Memory B cell (primary cell): ENCODE measurements at regions not wholly inside any gene's neighbourhood (a gene's known extent, or its start where the extent isn't known, plus 50 kb on each side); places are given as distances from the start of the nearest gene placed in this dataset.

Experiments used
- ATAC-seq: fragments of 150-1000 bp; cut with Tn5 transposase; 2 replicates; pipeline ENCODE4 v1.10.0; 2021; ENCODE audit warnings: low read depth, mild to moderate bottlenecking, moderate library complexity
- DNase-seq, 2 donors: peaks; one replicate each; pipeline ENCODE4 v3.0.0; 2022; ENCODE audit warnings: low spot score in 2 of 2
- H3K27ac Mint-ChIP-seq: one replicate; pipeline ENCODE4 v1.8.0; 2022; ENCODE audit warnings: mild to moderate bottlenecking, moderate library complexity, mixed read lengths
- H3K27me3 Mint-ChIP-seq: one replicate; pipeline ENCODE4 v1.8.0; 2022; ENCODE audit warnings: mixed read lengths
- H3K36me3 Mint-ChIP-seq: one replicate; pipeline ENCODE4 v1.8.0; 2022; ENCODE audit warnings: mild to moderate bottlenecking, mixed read lengths
- H3K4me1 Mint-ChIP-seq: one replicate; pipeline ENCODE4 v1.8.0; 2022; ENCODE audit warnings: mixed read lengths
- H3K4me3 Mint-ChIP-seq: one replicate; pipeline ENCODE4 v1.8.0; 2022; ENCODE audit warnings: mild to moderate bottlenecking, moderate library complexity, mixed read lengths
- H3K9me3 Mint-ChIP-seq: one replicate; pipeline ENCODE4 v1.8.0; 2022; ENCODE audit warnings: mixed read lengths

- no peak overlapping the region for H3K4me3 Mint-ChIP-seq
- peaks cover 4% of the 10 kb centered on the region for H3K36me3 Mint-ChIP-seq
- H3K4me1 Mint-ChIP-seq, result no peaks in the 10 kb centered on the region
- H3K27ac Mint-ChIP-seq, result no peak overlapping the region
- peaks cover 7% of the 10 kb centered on the region for H3K9me3 Mint-ChIP-seq
- ATAC-seq (no peak), DNase-seq (no peak)
- H3K27me3 Mint-ChIP-seq, result no peaks in the 10 kb centered on the region
Measured at GRCh38 chr1:221141606-221142285, 262.5 kb downstream of the HLX start.

GRCh38 chr1:221148660-221149059 is 269.4 kb downstream of the HLX start:
- no peak for DNase-seq
- H3K9me3 Mint-ChIP-seq, result peaks cover 7% of the 10 kb centered on the region
- no peaks in the 10 kb centered on the region for H3K4me1 Mint-ChIP-seq
- H3K36me3 Mint-ChIP-seq, result peaks cover 5% of the 10 kb centered on the region
- H3K27me3 Mint-ChIP-seq, result no peaks in the 10 kb centered on the region
- H3K27ac Mint-ChIP-seq, result no peak overlapping the region
- ATAC-seq, result no peak
- H3K4me3 Mint-ChIP-seq, result no peak overlapping the region

DNA sequence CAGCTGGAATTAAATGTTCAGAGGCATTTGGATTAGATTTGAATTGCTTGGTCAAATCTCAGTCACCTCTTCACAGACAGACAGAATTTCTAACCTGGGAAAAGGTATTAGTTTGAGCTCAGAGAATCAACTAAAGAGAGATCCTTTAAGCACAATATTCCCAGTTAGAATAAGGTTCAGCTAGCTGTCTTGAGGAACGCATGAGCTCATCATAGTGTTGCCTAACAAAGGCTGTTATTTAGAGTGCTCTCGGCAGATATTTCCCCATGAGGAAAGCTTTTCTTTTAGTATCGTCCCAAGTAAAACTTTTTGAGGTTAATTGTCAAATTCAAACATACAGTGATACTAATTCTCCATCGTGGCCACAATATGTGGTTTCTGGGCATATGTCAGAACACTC is 269.9 kb downstream of the HLX start:
- H3K36me3 Mint-ChIP-seq, result peaks cover 5% of the 10 kb centered on the region
- H3K27me3 Mint-ChIP-seq, result no peaks in the 10 kb centered on the region
- peaks cover 7% of the 10 kb centered on the region for H3K9me3 Mint-ChIP-seq
- no peak for ATAC-seq
- DNase-seq, result no peak
- H3K4me1 Mint-ChIP-seq, result no peaks in the 10 kb centered on the region
- H3K4me3 Mint-ChIP-seq, result no peak overlapping the region
- H3K27ac Mint-ChIP-seq, result no peak overlapping the region

DNA sequence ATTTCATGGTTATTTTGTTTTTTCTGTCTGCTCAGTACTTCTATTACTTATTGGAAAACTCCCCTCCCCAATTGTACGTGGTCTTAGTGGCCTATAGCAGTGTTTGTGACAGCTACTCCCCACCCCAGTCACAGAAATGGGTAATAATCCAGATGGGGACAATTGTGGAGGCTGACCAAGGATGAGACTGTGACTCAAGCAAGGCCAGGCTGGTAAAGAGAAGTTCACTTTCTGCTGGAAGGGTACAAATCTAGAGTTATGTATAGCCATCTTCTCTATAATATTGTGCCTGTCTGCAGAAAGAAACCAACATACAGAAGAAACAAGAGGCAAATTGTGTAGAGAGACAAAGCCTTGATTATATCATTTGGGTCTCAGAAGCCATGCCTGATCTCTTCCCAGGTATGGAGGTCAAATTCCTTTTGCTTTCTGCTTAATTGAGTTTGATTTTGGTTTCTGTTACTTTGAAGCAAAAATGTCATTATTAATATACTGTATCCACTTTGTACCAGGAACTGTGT is 270.4 kb downstream of the HLX start:
- Mint-ChIP-seq H3K36me3 (peaks cover 5% of the 10 kb centered on the region), H3K4me3 (no peak overlapping the region), H3K9me3 (peaks cover 7% of the 10 kb centered on the region), H3K27me3 (no peaks in the 10 kb centered on the region), H3K4me1 (no peaks in the 10 kb centered on the region), H3K27ac (no peak overlapping the region)
- DNase-seq (no peak), ATAC-seq (no peak)

DNA sequence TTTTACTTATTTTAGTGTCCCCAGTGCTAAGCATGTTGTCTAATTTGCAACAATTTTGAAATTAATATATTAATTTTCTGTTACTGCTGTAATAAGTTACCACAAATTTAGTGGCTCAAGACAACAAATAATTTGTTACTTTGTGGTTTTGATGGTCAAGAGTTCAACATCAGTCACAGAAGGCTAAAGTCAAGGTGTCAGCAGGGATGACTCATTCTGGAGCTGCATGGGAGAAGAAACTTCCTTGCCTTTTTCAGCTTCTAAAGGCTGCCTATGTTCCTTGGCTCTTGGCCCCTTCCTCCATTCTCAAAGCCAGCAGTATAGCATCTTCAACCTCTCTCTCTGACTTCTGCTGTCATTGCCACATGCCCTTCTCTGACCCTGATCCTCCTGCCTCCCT is 271.8 kb downstream of the HLX start:
- Mint-ChIP-seq H3K4me3 (no peak overlapping the region), H3K36me3 (peaks cover 2% of the 10 kb centered on the region), H3K27ac (no peak overlapping the region), H3K4me1 (peaks cover 8% of the 10 kb centered on the region), H3K27me3 (no peaks in the 10 kb centered on the region), H3K9me3 (peaks cover 4% of the 10 kb centered on the region)
- DNase-seq (no peak), ATAC-seq (no peak)

DNA sequence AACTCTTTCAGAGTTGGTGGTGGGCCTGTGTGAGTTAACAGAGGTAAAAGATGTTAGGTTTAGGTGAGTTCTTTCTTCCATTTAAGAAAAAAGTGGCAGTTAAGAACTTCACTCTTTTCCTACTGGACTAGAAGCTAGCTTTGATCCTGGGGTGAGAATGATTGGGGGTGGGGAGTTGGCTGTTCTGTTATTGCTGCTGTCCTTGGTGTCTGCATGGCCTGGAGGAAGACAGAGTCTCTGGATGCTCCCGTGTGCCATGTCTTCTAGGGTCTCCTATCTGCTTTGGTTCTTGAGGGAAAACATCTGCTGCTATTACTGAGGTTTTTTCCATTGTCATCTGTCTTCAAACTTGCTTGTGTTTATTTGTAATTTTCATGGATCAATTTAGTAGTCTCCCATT is 275.7 kb downstream of the HLX start:
- Mint-ChIP-seq H3K27me3 (no peaks in the 10 kb centered on the region), H3K9me3 (peaks cover 2% of the 10 kb centered on the region), H3K27ac (peak overlapping the region; percentile 92)

GRCh38 chr1:221157026-221157761 is 278.0 kb downstream of the HLX start:
- DNase-seq (peak in 1 of 2 donors; percentile 51), ATAC-seq (peak; percentile 96)
- Mint-ChIP-seq H3K36me3 (peaks cover 1% of the 10 kb centered on the region), H3K27ac (peak overlapping the region; percentile 92), H3K27me3 (no peaks in the 10 kb centered on the region), H3K4me3 (peak overlapping the region; percentile 4), H3K9me3 (no peaks in the 10 kb centered on the region), H3K4me1 (peaks cover 26% of the 10 kb centered on the region)

More for the DNA sequence above, 275.7 kb downstream of the HLX start:
- no peak overlapping the region for H3K4me3 Mint-ChIP-seq
- no peak for ATAC-seq
- H3K36me3 Mint-ChIP-seq, result peaks cover 2% of the 10 kb centered on the region
- DNase-seq, result no peak
- H3K4me1 Mint-ChIP-seq, result peaks cover 17% of the 10 kb centered on the region

DNA sequence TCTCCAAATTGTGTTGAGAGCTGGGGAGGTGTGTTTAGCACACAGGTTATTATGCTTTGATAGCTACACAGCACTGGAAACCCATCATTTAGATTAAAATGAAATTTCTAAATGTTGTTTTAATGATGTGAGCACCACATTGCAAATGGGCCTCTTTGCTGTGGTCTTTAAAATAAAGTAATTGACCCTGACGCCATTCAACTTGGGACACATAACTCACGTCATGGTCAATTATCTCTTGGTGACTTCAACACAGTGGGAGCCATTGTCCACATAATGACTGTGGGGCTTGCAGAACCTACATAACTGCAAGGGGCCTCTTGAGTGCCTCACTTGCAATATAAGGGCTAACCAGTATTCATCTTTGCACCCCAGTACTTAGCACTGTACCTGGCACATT is 280.4 kb downstream of the HLX start:
- no peak for ATAC-seq
- peaks cover 34% of the 10 kb centered on the region for H3K4me1 Mint-ChIP-seq
- no peak overlapping the region for H3K27ac Mint-ChIP-seq
- peaks cover 1% of the 10 kb centered on the region for H3K36me3 Mint-ChIP-seq
- H3K4me3 Mint-ChIP-seq, result no peak overlapping the region
- no peaks in the 10 kb centered on the region for H3K9me3 Mint-ChIP-seq
- DNase-seq, result no peak
- H3K27me3 Mint-ChIP-seq, result no peaks in the 10 kb centered on the region

DNA sequence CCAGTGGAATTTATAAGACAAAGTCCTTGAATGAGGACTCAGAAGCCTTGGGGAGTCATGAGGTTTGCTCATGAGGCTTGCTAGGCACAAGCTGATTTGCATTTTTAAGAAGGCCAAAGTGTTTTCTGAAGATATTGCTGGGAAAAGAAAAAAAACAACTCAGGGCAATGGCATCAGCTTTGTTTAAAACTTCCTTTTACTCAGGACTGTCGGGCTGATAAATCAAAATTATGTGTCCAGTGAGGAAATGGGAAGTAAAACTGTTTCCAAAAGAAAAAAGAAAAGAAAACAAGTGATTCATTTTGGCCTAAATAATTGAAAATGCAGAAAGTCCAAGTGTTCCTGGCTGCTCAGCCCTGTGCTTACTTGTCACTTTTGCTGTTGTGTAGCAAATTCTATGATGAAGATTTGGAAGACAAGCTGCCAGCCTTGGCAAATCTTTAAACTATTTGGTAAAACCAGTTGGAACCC is 282.4 kb downstream of the HLX start:
- no peaks in the 10 kb centered on the region for H3K9me3 Mint-ChIP-seq
- H3K36me3 Mint-ChIP-seq, result peaks cover 1% of the 10 kb centered on the region
- no peak for ATAC-seq
- H3K4me3 Mint-ChIP-seq, result no peak overlapping the region
- peak overlapping the region; percentile 77 for H3K27ac Mint-ChIP-seq
- peaks cover 43% of the 10 kb centered on the region for H3K4me1 Mint-ChIP-seq
- no peaks in the 10 kb centered on the region for H3K27me3 Mint-ChIP-seq
- DNase-seq, result no peak

DNA sequence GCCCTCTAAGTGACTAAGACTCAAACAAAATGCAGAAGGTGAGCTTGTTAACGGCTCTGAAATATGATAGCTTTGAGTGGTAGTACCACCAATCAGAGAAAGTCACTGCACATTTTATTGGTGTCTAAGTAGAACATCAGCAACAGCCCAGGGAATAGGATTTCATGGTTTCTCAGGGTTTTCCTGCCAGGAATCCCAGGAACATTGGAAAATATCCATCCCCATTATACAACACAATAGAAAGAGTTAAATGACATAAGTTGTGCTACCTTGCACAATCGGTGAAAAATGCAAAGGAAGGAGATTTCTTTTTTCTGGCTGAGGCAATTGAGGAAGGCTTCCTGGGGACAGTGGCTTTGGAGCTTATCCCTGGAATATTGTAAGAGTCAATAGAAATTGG is 283.1 kb downstream of the HLX start:
- DNase-seq (no peak), ATAC-seq (no peak)
- Mint-ChIP-seq H3K36me3 (peaks cover 1% of the 10 kb centered on the region), H3K27ac (peak overlapping the region; percentile 77), H3K4me3 (no peak overlapping the region), H3K9me3 (no peaks in the 10 kb centered on the region), H3K27me3 (no peaks in the 10 kb centered on the region), H3K4me1 (peaks cover 45% of the 10 kb centered on the region)

DNA sequence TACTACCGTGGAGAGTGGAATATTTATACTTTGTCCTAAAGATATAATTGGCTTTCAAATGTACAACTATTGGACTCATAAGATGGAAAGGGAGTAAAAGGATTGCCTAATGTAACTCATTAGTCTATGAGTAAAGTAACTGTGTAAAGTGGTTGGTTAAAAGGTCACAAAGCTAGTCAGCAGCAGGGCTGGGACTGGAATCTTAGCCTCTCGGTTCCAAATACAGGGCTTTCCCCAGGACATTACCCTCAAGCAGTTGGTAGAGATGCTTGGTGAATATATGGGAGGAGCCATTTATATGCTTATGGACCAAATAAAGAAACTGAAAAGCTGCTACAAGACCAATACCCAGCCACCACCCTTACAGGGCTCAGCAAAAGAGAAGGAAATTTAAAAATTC is 283.7 kb downstream of the HLX start:
- peaks cover 1% of the 10 kb centered on the region for H3K36me3 Mint-ChIP-seq
- peaks cover 50% of the 10 kb centered on the region for H3K4me1 Mint-ChIP-seq
- no peaks in the 10 kb centered on the region for H3K27me3 Mint-ChIP-seq
- H3K9me3 Mint-ChIP-seq, result no peaks in the 10 kb centered on the region
- H3K4me3 Mint-ChIP-seq, result no peak overlapping the region
- ATAC-seq, result no peak
- no peak for DNase-seq
- H3K27ac Mint-ChIP-seq, result no peak overlapping the region

- H3K9me3 Mint-ChIP-seq, result no peaks in the 10 kb centered on the region
- no peak for DNase-seq
- H3K4me1 Mint-ChIP-seq, result peaks cover 49% of the 10 kb centered on the region
- ATAC-seq, result no peak
- H3K4me3 Mint-ChIP-seq, result no peak overlapping the region
- peaks cover 1% of the 10 kb centered on the region for H3K36me3 Mint-ChIP-seq
- no peak overlapping the region for H3K27ac Mint-ChIP-seq
- H3K27me3 Mint-ChIP-seq, result no peaks in the 10 kb centered on the region
Measured at GRCh38 chr1:221164029-221164428, 284.8 kb downstream of the HLX start.

- H3K36me3 Mint-ChIP-seq, result peaks cover 1% of the 10 kb centered on the region
- DNase-seq, result no peak
- H3K27me3 Mint-ChIP-seq, result no peaks in the 10 kb centered on the region
- no peaks in the 10 kb centered on the region for H3K9me3 Mint-ChIP-seq
- no peak overlapping the region for H3K4me3 Mint-ChIP-seq
- no peak for ATAC-seq
- peaks cover 53% of the 10 kb centered on the region for H3K4me1 Mint-ChIP-seq
- H3K27ac Mint-ChIP-seq, result peak overlapping the region; percentile 67
Measured at GRCh38 chr1:221164951-221165838, 286.0 kb downstream of the HLX start.
